HUDEP-2 (cell line): ENCODE measurements at regions not wholly inside any gene's neighbourhood (a gene's known extent, or its start where the extent isn't known, plus 50 kb on each side); places are given as distances from the start of the nearest gene placed in this dataset.
A peak's percentile ranks its signal among the peaks of the same experiment; 100 is the strongest.

Source experiments
- DNase-seq, 76 experiments: peaks; one replicate each; lab custom pipeline; 2025; ENCODE audit not compliant: unreplicated experiment in 76 of 76; lab: John Stamatoyannopoulos, UW

DNA sequence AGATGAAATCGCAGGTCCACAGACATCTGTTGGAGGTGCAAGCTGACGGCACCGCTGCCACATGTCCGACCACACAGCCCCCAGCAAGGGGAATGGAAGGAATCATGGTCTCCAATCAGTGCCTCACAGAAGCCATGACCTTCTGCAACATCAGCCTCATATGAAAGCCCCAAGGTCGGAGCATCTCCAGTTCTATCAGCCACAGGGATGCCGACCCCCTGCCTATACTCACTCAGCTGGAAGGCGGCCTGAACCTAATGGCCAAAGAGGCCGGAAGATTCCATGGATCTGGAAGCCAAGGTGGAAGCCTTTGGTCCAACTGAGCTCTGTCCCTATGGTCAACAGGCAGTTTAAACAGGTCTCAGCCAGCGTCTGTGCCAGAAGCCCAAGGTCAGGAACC, 278.8 kb downstream of the TNS1 start:
- no peak for DNase-seq

DNA sequence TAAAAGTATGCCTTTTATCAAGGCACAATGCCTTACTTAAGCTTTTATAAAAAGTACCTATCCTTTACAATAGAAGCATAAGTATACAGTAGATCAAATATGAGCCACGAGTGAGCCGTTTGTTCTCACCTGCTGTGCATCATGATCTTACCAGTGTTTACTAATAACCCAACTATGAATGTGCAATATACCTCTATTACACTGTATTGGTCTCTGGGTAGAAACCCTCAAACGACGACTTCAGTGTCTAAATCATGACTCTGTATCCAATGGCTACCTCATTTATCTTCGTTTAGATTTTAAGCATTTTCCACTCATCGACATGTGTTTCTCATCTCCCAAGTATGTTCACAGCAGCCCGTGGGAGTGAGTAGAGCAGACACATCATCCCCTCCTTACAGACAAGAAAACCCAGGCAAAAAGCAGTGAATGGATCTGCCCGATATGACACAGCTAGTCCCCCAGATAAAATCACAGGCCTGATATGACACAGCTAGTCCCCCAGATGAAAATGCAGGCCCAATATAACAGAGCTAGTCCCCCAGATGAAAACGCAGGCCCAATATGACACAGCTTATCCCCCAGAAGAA, 279.8 kb downstream of the TNS1 start:
- DNase-seq, result no peak

DNA sequence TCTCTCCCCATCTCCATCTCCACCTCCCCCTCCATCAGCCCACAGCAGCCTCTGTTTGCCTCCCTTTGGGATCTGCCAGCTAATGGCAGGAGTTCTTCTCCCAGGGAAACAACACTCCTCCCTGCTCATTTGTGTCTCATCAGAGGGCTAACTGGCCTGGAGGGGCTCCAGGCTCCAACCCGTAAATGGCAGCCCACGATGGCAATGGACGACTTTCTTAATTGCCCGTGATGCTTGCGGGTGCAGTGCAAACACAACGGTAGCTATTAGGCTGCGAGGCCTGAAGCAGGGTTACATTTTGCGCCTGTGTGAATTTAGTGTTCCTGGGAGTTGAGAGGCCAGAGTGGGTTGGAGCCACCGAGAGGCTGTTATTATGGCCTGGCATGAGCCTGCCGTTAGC, 285.1 kb downstream of the TNS1 start:
- no peak for DNase-seq

DNA sequence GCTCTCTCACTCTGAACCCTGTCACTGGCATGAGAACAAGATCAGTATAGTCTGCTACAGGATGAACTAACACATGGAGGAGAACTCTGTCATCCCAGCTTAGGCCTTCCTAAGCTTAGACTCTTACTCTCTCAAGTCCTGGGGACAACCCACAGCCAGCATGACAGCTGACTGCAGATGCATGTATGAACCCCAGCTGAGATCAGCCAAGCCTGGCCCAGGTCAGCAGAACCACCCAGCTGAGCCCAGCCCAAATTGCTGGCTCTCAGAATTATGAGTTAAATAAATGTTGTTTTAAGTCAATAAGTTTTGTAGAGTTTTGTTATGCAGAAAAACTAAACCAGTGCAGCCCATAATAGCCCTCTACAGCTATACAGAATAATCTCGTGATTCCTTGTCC, 287.3 kb downstream of the TNS1 start:
- DNase-seq, result no peak

DNA sequence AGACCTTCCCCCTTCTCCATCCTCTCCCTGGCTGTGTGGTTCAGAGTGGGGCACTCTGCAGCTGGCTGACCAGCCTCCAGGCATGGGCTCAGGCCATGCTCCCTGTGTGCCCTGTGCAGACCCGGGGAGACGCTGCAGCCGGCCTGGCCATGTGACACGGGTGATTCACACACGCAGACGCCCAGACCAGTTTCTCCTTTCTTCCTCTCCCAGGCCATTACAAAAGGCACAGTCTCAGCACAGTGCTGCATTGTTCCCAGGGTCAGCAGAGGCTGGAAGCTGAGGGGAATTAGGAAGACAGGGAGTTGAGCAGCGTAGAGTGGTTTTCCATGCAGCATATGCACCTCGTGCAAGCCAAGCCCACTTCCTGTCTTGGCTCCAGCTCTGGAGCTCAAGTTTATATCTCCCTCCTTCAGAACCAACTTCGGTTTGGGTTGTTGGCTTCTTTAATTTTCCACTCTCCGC, 288.5 kb downstream of the TNS1 start:
- DNase-seq, result no peak

DNA sequence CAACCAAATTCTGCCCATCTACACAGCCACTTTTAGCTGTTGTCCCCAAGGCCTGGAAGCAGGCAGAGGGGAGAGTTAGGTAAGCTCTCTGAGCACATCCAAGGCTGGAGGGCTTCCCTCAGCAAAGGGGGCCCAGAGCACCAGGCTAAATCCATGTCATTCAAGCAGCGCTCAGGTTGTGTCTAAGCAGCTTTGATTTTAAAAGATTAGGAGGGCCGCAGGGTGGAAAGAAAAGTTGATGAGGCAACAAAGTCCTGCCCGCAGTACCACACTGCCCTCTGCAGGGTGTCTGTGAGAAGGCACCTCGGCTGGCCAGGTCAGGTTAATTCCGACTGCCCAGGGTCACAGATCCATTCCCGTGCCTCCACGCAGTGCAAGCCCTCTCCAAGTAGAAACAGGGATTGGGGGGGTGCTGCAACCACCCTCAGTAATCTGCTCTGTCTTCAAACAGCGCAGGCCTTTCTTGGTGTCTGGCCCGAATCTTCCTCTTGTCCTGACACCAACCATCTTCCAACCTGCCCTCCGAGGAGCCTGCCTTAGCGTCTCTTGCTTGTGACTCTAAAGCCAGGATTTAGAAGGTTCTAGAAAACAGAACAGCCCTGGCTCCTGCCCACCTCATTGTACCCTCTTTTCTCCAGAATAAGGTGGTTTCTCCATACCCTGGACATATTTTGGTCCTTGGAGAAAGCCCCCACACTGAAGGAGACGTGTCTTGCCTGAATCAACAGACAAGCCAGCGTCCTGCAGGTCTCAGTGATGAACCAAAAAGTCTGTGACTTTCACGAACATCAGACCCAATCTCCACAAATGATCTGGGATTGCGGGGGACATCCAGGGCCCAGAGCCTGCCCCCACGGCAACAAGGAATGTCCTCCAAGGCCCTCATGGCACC, 289.2 kb downstream of the TNS1 start:
- peak in 53 of 76 experiments; percentile 2 to 71 (median 33) for DNase-seq

DNA sequence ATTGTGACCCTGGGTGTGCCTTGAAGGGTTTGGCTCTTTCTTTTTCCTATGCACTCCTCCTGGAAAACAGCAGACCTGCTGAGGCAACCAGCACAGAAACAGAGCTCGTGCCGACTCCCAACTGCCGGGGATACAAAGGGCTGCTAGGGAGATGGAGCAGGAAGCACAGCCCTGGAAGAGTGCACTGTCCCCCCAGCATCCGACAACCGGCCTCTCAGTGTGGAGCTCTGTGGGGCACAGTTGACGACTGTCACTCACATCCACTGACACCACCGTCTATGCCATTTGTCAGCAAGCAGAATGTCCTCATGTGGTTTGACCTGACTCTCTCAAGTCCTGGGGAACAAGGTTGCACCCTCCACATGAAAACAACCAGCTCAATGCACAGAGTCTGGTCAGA, 290.4 kb downstream of the TNS1 start:
- no peak for DNase-seq

DNA sequence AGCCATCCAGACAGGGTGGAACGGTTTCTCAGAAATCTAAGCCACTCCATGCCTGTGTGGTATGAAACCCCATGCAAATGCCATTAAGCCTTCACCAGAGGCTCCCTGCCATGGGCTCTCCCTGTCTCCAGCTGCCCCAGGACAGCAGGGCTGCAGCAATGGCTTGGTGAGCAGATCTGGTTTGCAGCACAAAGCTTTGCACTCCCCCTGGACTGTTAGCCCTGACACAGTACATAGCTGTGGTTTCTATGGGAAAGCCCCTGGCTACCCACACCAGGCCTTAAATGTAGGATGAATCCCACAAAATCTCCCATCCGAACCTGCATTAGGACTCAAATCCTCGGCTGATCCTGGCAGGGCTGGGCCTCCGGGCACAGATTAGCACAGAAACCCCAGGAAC, 291.6 kb downstream of the TNS1 start:
- no peak for DNase-seq

DNA sequence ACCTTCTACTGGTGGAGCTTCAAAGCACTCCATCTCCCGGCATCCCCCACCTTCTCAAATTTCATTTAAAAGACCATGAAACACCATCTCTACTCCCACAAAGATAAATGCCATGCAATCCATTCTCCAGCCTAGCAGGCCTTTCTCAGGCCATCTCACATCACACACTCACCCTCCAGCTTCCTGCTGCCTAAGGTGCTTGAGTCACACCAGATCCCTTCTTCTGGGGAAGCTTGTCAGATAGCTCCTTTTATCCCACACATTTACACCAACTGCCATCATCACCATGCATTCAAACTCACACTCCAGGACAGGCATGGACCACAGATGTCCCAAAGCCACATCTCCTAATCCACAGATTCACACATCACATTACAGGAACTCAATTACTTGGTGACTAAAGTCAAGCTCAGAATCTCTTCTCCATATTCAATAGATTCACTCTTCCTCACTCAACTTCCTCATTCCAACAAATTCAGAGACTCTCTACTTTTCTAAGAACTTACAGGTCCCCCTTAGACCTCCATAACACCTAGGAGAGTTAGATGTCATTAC, 292.5 kb downstream of the TNS1 start:
- DNase-seq, result no peak

DNA sequence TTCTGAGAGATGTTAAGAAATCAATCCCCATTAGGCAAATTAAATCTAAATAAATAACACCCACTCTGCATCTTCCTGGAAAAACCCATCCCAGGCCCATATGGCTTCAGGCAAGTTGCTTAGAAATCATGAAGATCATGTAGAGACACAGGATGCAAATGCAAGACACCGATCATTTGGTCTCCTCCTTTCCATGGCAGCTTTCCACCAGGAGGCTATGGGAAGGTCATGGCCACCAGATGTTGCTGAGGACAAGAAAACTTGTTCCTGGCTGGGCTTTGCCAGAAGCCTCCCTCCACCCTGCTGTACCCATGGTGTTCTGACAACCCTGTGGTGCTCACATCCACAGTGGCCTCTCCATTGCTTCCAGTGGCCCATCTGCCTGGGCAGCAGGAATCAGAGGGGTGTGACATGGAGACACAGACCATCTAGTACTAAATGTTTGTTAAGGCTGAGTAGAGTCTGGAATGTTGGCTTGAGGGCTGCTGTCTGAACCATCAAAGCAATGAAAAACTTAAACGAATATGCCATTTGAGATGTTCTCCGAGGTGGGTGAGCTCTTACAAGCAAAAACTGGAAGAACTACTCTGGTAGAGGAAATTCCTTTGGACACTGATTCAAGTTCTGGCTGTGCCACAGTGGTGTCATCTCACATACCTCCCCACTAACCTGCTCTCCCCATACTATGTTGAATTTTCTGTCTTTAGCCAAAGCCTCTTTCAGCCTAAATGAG, 293.2 kb downstream of the TNS1 start:
- DNase-seq, result no peak

DNA sequence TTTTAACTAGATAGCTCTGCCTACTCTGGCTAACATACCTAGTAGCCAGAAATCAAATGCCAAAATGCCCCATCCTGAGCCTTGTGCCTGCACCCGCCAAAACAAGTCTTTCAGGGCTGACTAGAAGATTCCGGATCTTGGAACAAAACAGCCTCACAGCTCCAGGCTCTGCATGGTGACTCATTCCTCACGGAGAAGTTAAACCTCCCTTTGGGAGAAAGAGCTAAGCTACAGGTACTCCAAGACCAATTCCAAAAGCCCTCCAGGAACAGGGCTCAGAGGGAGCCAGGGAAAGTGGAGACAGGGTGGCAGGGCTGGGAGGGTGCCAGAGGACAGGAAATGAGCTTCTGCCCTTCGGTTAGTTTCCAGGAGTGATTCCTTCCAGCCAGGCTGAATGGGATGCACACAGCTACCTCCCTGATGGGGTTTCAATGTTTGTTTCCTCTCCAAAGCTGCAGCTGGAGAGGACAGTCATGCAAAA, 295.6 kb downstream of the TNS1 start:
- DNase-seq, result no peak

DNA sequence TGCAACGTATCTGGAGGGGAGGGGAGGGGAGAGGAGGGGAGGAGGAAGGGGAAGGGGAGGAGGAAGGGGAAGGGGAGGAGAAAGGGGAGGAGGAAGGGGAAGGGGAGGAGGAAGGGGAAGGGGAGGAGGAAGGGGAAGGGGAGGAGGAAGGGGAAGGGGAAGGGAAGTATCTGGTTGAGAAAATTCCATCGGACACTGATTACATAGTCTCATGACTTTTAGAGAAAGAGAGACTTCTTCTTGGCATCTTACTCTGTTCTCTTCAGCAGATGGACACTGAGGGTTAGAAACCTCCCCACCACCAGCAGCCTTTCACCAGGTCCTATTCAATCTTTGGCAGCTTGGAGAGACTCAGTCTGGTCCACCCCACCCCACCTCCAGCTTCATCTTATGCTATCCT, 296.3 kb downstream of the TNS1 start:
- DNase-seq, result no peak

DNA sequence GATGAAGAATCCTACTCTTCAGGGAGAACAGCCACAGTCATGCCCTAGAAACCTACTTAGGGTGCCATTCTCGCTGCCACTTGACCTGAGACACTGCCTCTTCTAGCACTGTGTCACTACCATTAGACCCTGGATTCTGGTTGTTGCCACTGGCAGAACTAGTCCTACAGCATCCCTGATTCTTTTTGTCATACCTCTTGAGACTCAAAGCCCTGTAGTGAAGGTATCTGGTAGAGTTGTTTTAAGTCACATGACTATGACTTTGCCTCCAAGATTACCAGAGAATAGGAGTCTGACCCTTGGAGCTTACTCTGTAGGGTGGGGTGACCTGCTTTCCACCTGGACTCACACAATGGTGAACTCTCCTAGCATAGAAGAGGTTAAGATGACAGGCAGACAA, 296.7 kb downstream of the TNS1 start:
- DNase-seq, result no peak

DNA sequence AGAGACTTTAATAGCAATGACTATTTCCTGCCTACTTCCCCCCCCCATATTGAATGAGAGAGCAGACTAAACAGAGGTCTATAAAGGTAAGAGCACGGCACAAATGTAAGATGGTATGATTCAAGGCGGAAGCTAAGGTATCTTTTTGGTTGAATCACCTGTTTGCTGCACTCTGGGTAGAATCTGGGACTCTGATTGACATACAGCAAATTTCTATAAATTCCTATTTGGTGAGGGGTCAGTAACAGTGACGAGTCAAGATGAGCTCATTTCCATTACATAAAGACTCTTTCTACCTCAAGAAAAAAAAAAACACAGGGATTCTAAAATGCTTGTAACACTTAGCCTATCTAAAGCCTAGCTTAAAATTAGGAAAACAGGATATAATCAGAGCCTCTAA, 297.3 kb downstream of the TNS1 start:
- no peak for DNase-seq

DNA sequence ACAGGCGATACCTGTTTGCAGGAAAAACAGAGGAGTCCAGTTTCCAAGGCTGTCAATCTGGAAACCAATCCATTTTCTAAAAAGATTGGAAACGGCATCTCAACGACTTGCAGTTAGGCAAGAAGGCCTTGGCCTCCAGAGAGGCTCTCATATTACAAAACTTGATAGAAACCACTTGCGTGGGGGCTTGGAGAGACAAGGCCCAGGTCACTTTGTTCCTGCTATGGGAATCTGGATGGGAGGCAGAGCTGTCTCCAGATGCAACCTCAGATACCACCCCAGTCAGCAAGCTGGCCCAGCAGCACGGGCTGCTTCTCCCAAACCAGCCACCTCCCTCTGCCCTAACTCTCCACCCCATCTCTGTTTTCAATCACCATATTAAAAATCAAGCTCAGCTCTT, 298.8 kb downstream of the TNS1 start:
- no peak for DNase-seq

DNA sequence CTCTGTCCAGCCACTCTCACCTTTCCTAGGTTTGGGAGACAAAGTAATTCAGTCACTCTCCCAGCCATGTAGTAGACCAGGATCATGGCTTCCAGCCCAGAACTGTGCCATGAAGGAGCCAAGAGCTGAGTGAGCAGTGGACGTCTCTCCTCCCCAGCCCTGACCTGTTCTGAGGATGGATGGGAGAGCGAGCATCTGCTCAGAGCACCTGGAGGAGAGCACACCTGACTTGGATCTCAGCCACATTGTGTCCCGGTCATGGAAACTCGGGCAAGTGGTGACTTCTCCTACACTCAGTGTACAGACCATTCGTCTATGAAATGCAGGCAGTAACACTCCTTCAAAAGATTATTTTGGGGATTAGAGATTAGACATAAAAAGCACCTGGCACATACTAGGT, 299.7 kb downstream of the TNS1 start:
- no peak for DNase-seq

DNA sequence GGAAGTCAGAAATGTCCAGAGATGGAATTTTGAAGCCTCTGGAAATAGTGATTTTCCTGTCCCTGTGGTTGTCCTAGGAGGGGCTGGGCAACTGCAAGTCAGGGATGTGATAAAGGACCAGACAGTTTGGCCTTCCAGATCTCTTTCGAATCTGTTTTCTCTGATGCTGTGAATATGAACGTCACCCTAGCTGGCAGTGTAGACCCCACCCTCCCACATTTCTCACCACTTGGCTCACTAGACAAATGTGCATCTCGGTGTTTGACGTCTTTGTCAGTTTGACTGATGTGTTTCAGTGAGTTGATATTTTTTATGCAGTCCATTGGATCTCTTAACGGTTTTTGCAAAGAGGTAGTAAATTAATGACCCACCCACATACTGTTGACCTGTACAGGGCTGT, 301.2 kb downstream of the TNS1 start:
- no peak for DNase-seq

DNA sequence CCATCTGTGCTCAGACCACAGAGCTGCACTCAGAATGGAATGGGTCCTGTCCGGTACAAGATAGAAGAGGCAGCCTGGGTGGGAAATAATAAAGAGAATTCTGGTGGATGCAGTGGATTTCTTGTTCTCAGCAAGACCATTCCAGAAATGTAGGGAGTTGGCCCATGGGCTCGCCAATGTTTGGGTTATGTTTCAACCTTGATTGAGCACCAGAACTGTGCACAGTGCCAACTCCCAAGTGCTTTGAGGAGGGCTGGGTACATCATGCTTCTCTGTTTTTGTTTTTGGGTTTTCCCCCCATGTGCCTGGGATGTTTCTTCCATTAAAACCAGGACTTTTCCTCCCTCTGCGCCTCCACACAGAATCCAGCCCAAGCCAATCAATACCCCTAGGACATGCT, 304.1 kb downstream of the TNS1 start:
- DNase-seq, result no peak

DNA sequence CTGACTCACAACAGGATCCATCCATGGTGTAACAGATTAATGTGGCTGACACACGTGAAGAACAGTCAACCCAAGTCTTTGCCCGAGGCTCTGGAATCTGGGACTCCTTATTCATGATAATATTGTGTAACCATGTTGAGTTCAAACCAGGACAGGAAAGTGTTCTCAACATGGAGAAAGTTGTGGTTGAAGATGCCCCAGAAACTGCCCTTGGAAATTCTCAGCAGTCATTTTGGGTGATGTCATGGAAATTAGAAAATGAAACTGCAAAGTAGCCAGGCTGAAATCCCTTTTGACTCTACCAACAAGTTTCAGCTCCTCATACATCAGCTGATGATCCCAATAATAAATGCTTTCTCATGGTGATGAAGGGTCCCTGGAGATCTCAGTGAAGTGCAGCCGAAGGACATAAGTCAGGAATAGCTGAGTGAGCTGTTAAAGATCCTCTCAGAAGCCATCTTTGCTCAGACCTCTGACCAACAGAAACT, 307.7 kb downstream of the TNS1 start:
- no peak for DNase-seq

DNA sequence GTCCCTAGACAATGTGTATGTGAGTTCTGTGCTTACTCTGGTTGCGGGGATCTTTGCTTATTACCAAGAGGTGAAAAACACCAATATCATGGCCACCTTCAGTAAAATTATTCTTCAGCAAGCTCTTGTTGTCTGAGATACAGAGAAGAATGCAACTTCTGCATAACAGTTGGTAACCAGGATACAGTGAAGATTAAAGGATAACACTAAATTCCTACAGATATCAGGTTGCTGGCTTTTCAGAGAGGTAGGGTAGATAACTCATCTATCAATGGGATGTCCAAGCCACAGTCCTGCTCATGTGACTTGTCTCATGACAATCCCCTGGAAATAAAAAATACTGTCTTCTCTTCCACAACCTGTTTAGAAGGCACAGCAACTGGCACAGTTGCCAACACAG, 308.5 kb downstream of the TNS1 start:
- no peak for DNase-seq

DNA sequence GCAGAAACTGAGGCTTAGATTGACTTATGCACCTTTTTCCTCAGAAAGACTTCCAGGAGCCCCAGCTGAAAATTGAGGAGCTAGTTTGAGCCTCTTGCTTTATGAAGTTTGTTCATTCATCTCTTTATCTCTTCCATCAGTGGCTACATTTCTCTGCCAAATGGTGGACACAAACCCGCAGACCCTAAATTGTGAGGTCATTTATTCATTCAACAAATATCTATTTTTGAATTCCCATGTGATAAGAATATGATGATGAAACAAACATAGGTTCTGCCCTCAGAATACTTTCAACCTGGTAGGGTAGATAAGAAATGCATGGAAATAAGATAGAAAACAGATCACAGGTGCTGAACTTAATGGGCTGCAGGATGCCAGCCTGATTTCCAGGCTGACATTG, 309.4 kb downstream of the TNS1 start:
- no peak for DNase-seq
